Trophoblast cell (in vitro differentiated cells and primary cell): ENCODE measurements at regions not wholly inside any gene's neighbourhood (a gene's known extent, or its start where the extent isn't known, plus 50 kb on each side); places are given as distances from the start of the nearest gene placed in this dataset.

Experiments used
- DNase-seq, 2 donors: peaks; one replicate each; pipeline ENCODE4 v3.0.0-alpha.2; 2016
- H2AFZ ChIP-seq: 2 replicates; pipeline ENCODE4 v1.6.1; 2013; ENCODE audit warnings: low read length, moderate library complexity, mild to moderate bottlenecking; ENCODE audit not compliant: insufficient read depth, poor library complexity
- H2AK5ac ChIP-seq: 2 replicates; pipeline ENCODE4 v1.6.1; 2013; ENCODE audit warnings: mild to moderate bottlenecking, low read length
- H2BK120ac ChIP-seq: 2 replicates; pipeline ENCODE4 v1.6.1; 2013; ENCODE audit warnings: low read length, mild to moderate bottlenecking, moderate library complexity; ENCODE audit not compliant: insufficient read depth, poor library complexity
- H2BK12ac ChIP-seq: 2 replicates; pipeline ENCODE4 v1.6.1; 2013; ENCODE audit warnings: mild to moderate bottlenecking, low read length, moderate library complexity
- H2BK5ac ChIP-seq: 2 replicates; pipeline ENCODE4 v1.6.1; 2013; ENCODE audit warnings: low read length, low read depth, moderate library complexity, mild to moderate bottlenecking; ENCODE audit not compliant: poor library complexity
- H3K14ac ChIP-seq: 2 replicates; pipeline ENCODE4 v1.6.1; 2013; ENCODE audit warnings: mild to moderate bottlenecking, low read length
- H3K18ac ChIP-seq: 2 replicates; pipeline ENCODE4 v1.6.1; 2013; ENCODE audit warnings: mild to moderate bottlenecking, low read length
- H3K23ac ChIP-seq: 2 replicates; pipeline ENCODE4 v1.6.1; 2013; ENCODE audit warnings: low read length
- H3K27ac ChIP-seq: 2 replicates; pipeline ENCODE4 v1.5.1; 2013; ENCODE audit warnings: low read depth, mild to moderate bottlenecking, inconsistent platforms, low read length, moderate library complexity
- H3K27me3 ChIP-seq: 2 replicates; pipeline ENCODE4 v1.6.1; 2013; ENCODE audit warnings: inconsistent platforms, mild to moderate bottlenecking, low read length, moderate library complexity; ENCODE audit not compliant: insufficient read depth
- H3K36me3 ChIP-seq, 2 experiments: 1 replicate in 1 of 2; 2 replicates in 1 of 2; pipeline ENCODE4 v1.6.1; 2013; ENCODE audit warnings: low read length in 2 of 2, mild to moderate bottlenecking in 2 of 2, moderate library complexity in 1 of 2; ENCODE audit not compliant: insufficient read depth in 2 of 2, control insufficient read depth in 1 of 2
- H3K4ac ChIP-seq: 2 replicates; pipeline ENCODE4 v1.6.1; 2013; ENCODE audit warnings: low read depth, mild to moderate bottlenecking, low read length, moderate library complexity
- H3K4me1 ChIP-seq, 2 experiments: 1 replicate in 1 of 2; 2 replicates in 1 of 2; pipeline ENCODE4 v1.6.1; 2013; ENCODE audit warnings: low read length in 2 of 2, mild to moderate bottlenecking in 2 of 2, moderate library complexity in 1 of 2; ENCODE audit not compliant: insufficient read depth in 2 of 2, control insufficient read depth in 1 of 2
- H3K4me2 ChIP-seq: 2 replicates; pipeline ENCODE4 v1.6.1; 2013; ENCODE audit warnings: inconsistent platforms, mild to moderate bottlenecking, low read length, moderate library complexity
- H3K4me3 ChIP-seq: 2 replicates; pipeline ENCODE4 v1.5.1; 2013; ENCODE audit warnings: mild to moderate bottlenecking, low read depth, low read length, inconsistent platforms
- H3K79me1 ChIP-seq: one replicate; pipeline ENCODE4 v1.6.1; 2013; ENCODE audit warnings: low read length
- H3K79me2 ChIP-seq: 2 replicates; pipeline ENCODE4 v1.6.1; 2013; ENCODE audit warnings: low read length, mild to moderate bottlenecking; ENCODE audit not compliant: control insufficient read depth, insufficient read depth, poor library complexity
- H3K9ac ChIP-seq: 2 replicates; pipeline ENCODE4 v1.6.1; 2013; ENCODE audit warnings: mild to moderate bottlenecking, low read length
- H3K9me3 ChIP-seq: 2 replicates; pipeline ENCODE4 v1.6.1; 2013; ENCODE audit warnings: low read depth, mild to moderate bottlenecking, control low read depth, inconsistent platforms, low read length; ENCODE audit not compliant: insufficient read depth
- H4K12ac ChIP-seq: 2 replicates; pipeline ENCODE4 v1.6.1; 2013; ENCODE audit warnings: low read depth, mild to moderate bottlenecking, low read length, moderate library complexity
- H4K8ac ChIP-seq: 2 replicates; pipeline ENCODE4 v1.6.1; 2013; ENCODE audit warnings: low read depth, mild to moderate bottlenecking, low read length, moderate library complexity
- H4K91ac ChIP-seq: one replicate; pipeline ENCODE4 v1.6.1; 2013; ENCODE audit warnings: low read depth, mild to moderate bottlenecking, low read length, moderate library complexity
- WGBS: extraction: QIAGEN DNeasy Blood & Tissue Kit; methylation state at CpG from one replicate; pipeline ENCODE4 v1.1.7; 2013; ENCODE audit warnings: missing lambda C conversion rate; ENCODE audit not compliant: insufficient read length, insufficient coverage; ENCODE audit errors: extremely low coverage; 5-methylcytosine and 5-hydroxymethylcytosine counted together

DNA sequence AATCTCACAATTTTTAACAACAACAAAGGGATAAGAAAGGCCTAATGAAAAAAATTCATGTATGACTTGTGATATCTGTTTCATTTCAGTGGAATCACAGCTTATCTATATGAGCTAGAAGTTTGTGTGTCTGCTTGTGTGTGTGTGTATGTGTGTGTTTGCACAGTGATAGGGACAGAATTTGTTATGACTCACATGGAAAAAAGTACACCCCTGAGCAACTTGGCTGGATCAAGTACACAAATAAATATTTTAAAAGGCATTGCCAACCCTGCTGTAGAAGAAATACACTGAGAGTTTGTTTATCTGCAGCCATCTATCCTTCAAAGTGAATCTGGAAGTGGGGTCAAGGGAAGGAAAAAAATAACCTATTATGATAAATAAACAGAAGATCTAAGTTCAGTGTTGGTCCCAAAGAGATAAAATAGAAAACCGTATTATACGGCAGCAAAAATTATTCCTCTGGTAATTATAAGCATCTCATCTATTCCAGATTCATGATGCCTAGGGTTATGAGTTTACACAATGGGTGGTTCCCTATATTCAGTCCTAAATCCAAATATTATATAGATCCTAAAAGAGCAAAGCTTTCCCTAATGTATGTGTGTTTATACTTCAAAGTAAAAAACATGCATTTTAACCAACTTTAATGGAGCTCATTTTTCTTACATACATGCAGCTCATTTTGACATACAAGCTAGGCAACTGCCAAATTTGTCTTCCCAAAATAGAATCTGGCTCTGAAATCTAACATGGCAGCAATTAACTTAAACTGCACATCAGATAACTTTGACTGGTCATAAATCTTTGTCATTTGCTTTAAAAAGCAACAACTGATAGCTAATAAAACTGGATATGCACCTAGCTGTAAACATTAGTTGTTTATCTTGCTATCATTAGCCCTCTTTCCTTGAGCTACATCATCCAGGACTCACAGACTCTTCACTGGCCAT is 420.6 kb downstream of the IRS1 start:
- Histone ChIP-seq H3K4me3 (no peak overlapping the region), H3K4me1 (no peaks in the 10 kb centered on the region), H4K8ac (no peak overlapping the region), H2AK5ac (no peak overlapping the region), H3K36me3 (no peaks in the 10 kb centered on the region), H4K91ac (no peak overlapping the region), H3K27ac (no peak overlapping the region), H3K9ac (no peak overlapping the region), H2BK12ac (no peak overlapping the region), H3K4me2 (no peak overlapping the region), H2AFZ (no peak overlapping the region), H3K79me2 (no peaks in the 10 kb centered on the region), H3K23ac (no peak overlapping the region), H4K12ac (no peak overlapping the region), H3K14ac (no peak overlapping the region), H3K79me1 (no peaks in the 10 kb centered on the region), H3K9me3 (no peaks in the 10 kb centered on the region), H2BK120ac (no peak overlapping the region), H3K4ac (no peak overlapping the region), H3K18ac (no peak overlapping the region), H3K27me3 (no peaks in the 10 kb centered on the region), H2BK5ac (no peak overlapping the region)
- no peak for DNase-seq
- WGBS, result no CpG with 5 or more reads among the region's 2 CpGs

DNA sequence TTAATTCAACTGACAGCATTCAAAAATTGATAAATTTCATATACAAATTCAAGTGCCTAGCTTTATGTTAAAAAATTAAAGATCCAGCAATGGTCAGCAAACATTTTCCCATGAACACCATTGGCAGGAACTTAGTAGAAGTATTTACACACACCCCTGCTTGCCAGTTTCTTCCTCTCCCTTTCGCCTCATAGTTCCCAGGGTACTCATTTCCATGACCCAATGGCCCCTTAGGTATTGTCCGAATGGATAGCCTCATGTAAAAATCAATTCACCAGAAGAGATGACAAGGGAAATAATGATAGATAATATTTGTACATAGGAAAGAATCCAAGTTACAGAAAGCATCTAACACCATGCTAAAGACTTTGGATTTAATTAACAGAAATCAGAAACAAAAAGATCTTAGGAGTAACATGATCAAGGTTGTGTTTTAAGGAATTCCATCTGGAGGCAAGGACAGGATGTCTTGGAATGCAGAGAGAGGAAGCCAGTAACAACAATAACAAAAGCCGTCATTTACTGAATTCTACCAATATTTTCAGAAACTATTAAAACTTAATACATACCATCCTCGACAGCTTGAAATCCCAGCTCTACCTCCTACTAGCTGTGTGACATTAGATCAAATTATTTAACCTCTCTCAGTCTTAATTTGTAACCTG is 423.0 kb downstream of the IRS1 start:
- no peaks in the 10 kb centered on the region for H3K79me1 ChIP-seq
- 100% methylated on average over 1 of the region's 4 CpGs for WGBS
- H3K14ac ChIP-seq, result no peak overlapping the region
- no peak overlapping the region for H3K4me3 ChIP-seq
- H3K4ac ChIP-seq, result no peak overlapping the region
- H3K27ac ChIP-seq, result no peak overlapping the region
- H2AFZ ChIP-seq, result no peak overlapping the region
- H3K9me3 ChIP-seq, result no peaks in the 10 kb centered on the region
- H4K8ac ChIP-seq, result no peak overlapping the region
- H3K27me3 ChIP-seq, result no peaks in the 10 kb centered on the region
- no peaks in the 10 kb centered on the region for H3K36me3 ChIP-seq
- H4K91ac ChIP-seq, result no peak overlapping the region
- no peaks in the 10 kb centered on the region for H3K4me1 ChIP-seq
- H3K4me2 ChIP-seq, result no peak overlapping the region
- no peak overlapping the region for H3K23ac ChIP-seq
- H2BK120ac ChIP-seq, result no peak overlapping the region
- H2BK5ac ChIP-seq, result no peak overlapping the region
- no peak for DNase-seq
- H4K12ac ChIP-seq, result no peak overlapping the region
- H2BK12ac ChIP-seq, result no peak overlapping the region
- H3K18ac ChIP-seq, result no peak overlapping the region
- H2AK5ac ChIP-seq, result no peak overlapping the region
- H3K9ac ChIP-seq, result no peak overlapping the region
- no peaks in the 10 kb centered on the region for H3K79me2 ChIP-seq

GRCh38 chr2:226366920-226367319 is 432.7 kb downstream of the IRS1 start:
- Histone ChIP-seq H4K12ac (no peak overlapping the region), H3K27ac (no peak overlapping the region), H3K4me3 (no peak overlapping the region), H2BK12ac (no peak overlapping the region), H3K9ac (no peak overlapping the region), H2AFZ (no peak overlapping the region), H4K91ac (no peak overlapping the region), H3K36me3 (no peaks in the 10 kb centered on the region), H3K4ac (no peak overlapping the region), H3K23ac (no peak overlapping the region), H2AK5ac (no peak overlapping the region), H3K14ac (no peak overlapping the region), H3K4me2 (no peak overlapping the region), H3K4me1 (no peaks in the 10 kb centered on the region), H3K27me3 (no peaks in the 10 kb centered on the region), H2BK5ac (no peak overlapping the region), H3K18ac (no peak overlapping the region), H3K79me1 (no peaks in the 10 kb centered on the region), H2BK120ac (no peak overlapping the region), H3K9me3 (peaks cover 2% of the 10 kb centered on the region), H4K8ac (no peak overlapping the region), H3K79me2 (no peaks in the 10 kb centered on the region)
- WGBS, result no CpG with 5 or more reads among the region's 7 CpGs
- DNase-seq, result no peak

- no peak overlapping the region for H3K4me2 ChIP-seq
- no peak overlapping the region for H2BK5ac ChIP-seq
- no peak overlapping the region for H3K9ac ChIP-seq
- H3K36me3 ChIP-seq, result no peaks in the 10 kb centered on the region
- H3K27me3 ChIP-seq, result no peaks in the 10 kb centered on the region
- no peak overlapping the region for H4K12ac ChIP-seq
- no peak overlapping the region for H4K8ac ChIP-seq
- H3K4me1 ChIP-seq, result no peaks in the 10 kb centered on the region
- H3K79me2 ChIP-seq, result no peaks in the 10 kb centered on the region
- no peak overlapping the region for H3K14ac ChIP-seq
- no peak overlapping the region for H3K18ac ChIP-seq
- no peak overlapping the region for H2AFZ ChIP-seq
- H2BK120ac ChIP-seq, result no peak overlapping the region
- peaks cover 2% of the 10 kb centered on the region for H3K9me3 ChIP-seq
- H3K23ac ChIP-seq, result no peak overlapping the region
- no peak overlapping the region for H3K4me3 ChIP-seq
- no peak overlapping the region for H4K91ac ChIP-seq
- DNase-seq, result no peak
- no peak overlapping the region for H3K27ac ChIP-seq
- H3K79me1 ChIP-seq, result no peaks in the 10 kb centered on the region
- H3K4ac ChIP-seq, result no peak overlapping the region
- H2BK12ac ChIP-seq, result no peak overlapping the region
- no peak overlapping the region for H2AK5ac ChIP-seq
Observed at GRCh38 chr2:226364217-226364616, 435.4 kb downstream of the IRS1 start.
